ENCODE measurements at regions not wholly inside any gene's neighbourhood (a gene's known extent, or its start where the extent isn't known, plus 50 kb on each side); places are given as distances from the start of the nearest gene placed in this dataset.
A peak's percentile ranks its signal among the peaks of the same experiment; 100 is the strongest.

- TF ChIP-seq CTCF (IDR thresholded peaks at IDR 0.05; ENCODE audit: low read depth, low read length): no peak
- DNase-seq (ENCODE audit: low read depth in 2 of 2): no peak
- no peak overlapping the region for H3K4me3 ChIP-seq (replicated peaks in 1 of 2; ENCODE audit: low read depth in 2 of 2, low read length in 2 of 2)
Measured at GRCh38 chr6:53730767-53731166, 64.0 kb upstream of the LRRC1 start.

- H3K4me3 ChIP-seq (replicated peaks in 1 of 2; ENCODE audit: low read depth in 2 of 2, low read length in 2 of 2): no peak overlapping the region
- peak; percentile 61 for DNase-seq (ENCODE audit: low read depth in 2 of 2)
- TF ChIP-seq CTCF (IDR thresholded peaks at IDR 0.05; ENCODE audit: low read depth, low read length): peak; percentile 83
Measured at GRCh38 chr6:53728570-53729194, 63.1 kb upstream of the KLHL31 start.

GRCh38 chr6:53727748-53728147 lies 62.2 kb upstream of the KLHL31 start:
- TF ChIP-seq CTCF (IDR thresholded peaks at IDR 0.05; ENCODE audit: low read depth, low read length): no peak
- DNase-seq (ENCODE audit: low read depth in 2 of 2): peak in 1 of 2 donors; percentile 14
- H3K4me3 ChIP-seq (replicated peaks in 1 of 2; ENCODE audit: low read depth in 2 of 2, low read length in 2 of 2): no peak overlapping the region

- H3K4me3 ChIP-seq (replicated peaks in 1 of 2; ENCODE audit: low read depth in 2 of 2, low read length in 2 of 2): no peak overlapping the region
- DNase-seq (ENCODE audit: low read depth in 2 of 2): peak; percentile 76 to 79
- TF ChIP-seq CTCF (IDR thresholded peaks at IDR 0.05; ENCODE audit: low read depth, low read length): peak; percentile 98
Measured at GRCh38 chr6:53725791-53726575, 60.4 kb upstream of the KLHL31 start.

- no peak overlapping the region for H3K4me3 ChIP-seq (replicated peaks in 1 of 2; ENCODE audit: low read depth in 2 of 2, low read length in 2 of 2)
- no peak for DNase-seq (ENCODE audit: low read depth in 2 of 2)
- no peak for TF ChIP-seq CTCF (IDR thresholded peaks at IDR 0.05; ENCODE audit: low read depth, low read length)
Measured at GRCh38 chr6:53724501-53724900, 58.9 kb upstream of the KLHL31 start.

- DNase-seq (ENCODE audit: low read depth in 2 of 2): no peak
- H3K4me3 ChIP-seq (replicated peaks in 1 of 2; ENCODE audit: low read depth in 2 of 2, low read length in 2 of 2): no peak overlapping the region
- no peak for TF ChIP-seq CTCF (IDR thresholded peaks at IDR 0.05; ENCODE audit: low read depth, low read length)
Measured at GRCh38 chr6:53723331-53723730, 57.8 kb upstream of the KLHL31 start.

Measured in cardiac fibroblast (primary cell).